Stimulated activated CD4-positive, alpha-beta T cell treated with anti-CD3 and anti-CD28 coated beads, Interleukin-12 subunit alpha, Interleukin-12 subunit beta, amount 100 ng/mL, for 24 hours (primary cell): ENCODE measurements at regions not wholly inside any gene's neighbourhood (a gene's known extent, or its start where the extent isn't known, plus 50 kb on each side); places are given as distances from the start of the nearest gene placed in this dataset.
"Not testable (repeated sequence)": the region's sequence is repeated elsewhere in the genome, so short reads cannot be mapped to it uniquely, and the experiment has no call there.

Experiments used
- DNase-seq, 2 experiments: peaks; one replicate each; pipeline ENCODE4 v3.0.0-alpha.2; 2020; ENCODE audit warnings: low read depth in 2 of 2

DNA sequence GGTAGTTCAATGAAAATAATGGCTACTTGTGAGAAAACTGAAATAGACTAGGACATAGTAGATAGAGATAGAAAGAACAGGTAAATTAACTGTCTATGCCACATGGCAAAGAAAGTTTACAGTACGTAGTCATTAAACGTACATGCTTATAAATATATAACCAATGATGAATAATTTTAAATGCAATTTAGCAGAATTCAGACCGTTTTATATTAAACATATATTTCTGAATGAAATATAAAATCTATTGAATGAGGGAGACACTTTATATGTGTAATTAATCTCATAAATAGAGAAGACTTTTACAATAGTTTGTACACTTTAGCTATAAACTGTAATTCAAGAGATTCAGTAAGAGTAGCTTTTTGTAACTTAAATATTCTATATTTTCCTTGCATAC is 124.4 kb upstream of the VPREB1 start:
- no peak for DNase-seq

DNA sequence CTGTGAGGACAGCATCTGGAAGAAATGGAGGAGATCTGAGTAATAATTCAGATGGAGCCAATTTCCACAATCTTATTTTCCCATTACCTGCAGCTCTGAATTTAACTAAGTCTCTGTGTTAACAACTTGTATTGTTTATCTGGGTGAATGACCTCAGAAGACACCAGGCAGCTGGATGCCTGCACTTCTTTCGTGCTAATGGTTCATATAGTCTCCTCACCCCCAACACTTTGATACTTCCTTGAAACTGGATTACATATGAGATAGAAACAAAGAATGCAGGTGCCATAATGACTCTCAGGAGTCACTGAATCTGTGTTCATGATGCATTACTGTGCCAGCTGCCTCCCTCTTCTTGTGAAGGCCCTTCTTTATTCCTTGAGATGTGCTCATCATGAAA is 125.6 kb upstream of the VPREB1 start:
- DNase-seq: no peak

- not testable (repeated sequence) for DNase-seq
These were observed 126.6 kb upstream of the VPREB1 start for GRCh38 chr22:22117864-22118544.

GRCh38 chr22:22116997-22117770 is 127.4 kb upstream of the VPREB1 start:
- not testable (repeated sequence) for DNase-seq

DNA sequence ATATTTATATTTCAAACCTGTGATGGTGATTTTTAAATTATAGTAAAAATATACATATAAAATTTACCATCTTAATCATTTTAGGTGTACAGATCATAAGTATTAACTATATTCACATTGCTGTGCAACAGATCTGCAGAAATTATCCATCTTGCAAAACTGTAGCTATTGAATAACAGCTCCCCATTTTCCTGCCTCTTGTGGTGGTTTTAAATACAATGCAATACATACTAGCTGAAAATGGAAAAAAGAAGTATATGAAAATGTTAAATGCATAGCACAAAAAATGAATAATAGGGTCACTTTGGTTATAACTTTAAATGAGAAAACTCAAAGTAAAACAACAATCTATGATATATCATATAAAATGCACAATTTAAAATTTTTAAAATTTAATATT is 130.9 kb upstream of the VPREB1 start:
- no peak for DNase-seq

GRCh38 chr22:22112533-22113294 is 130.1 kb upstream of the TOP3B start:
- DNase-seq: no peak

GRCh38 chr22:22111983-22112382 is 129.4 kb upstream of the TOP3B start:
- no peak for DNase-seq

DNA sequence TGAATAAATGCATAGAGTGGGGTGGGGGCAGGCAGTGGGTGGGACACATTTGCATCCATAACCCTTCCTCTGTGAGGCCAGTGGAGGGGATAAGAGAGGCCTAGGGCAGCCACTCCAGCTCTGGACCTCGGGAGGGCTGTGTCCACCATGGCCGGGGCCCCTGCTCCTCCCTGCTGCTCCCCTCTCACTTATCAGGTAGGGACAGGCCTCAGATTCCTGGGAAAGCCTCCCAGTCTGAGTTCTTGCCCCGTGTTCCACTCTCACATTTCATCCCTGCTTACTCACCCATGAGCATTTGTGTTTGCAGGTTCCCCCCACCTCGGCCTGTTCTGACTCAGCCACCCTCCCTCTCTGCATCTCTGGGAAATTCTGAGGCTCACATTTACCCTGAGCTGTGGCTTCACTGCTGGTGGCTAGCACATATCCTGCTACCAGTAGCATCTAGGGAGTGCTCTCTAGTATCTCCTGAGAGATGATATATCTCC is 128.7 kb upstream of the TOP3B start:
- DNase-seq: peak in 1 of 2 experiments; percentile 29

DNA sequence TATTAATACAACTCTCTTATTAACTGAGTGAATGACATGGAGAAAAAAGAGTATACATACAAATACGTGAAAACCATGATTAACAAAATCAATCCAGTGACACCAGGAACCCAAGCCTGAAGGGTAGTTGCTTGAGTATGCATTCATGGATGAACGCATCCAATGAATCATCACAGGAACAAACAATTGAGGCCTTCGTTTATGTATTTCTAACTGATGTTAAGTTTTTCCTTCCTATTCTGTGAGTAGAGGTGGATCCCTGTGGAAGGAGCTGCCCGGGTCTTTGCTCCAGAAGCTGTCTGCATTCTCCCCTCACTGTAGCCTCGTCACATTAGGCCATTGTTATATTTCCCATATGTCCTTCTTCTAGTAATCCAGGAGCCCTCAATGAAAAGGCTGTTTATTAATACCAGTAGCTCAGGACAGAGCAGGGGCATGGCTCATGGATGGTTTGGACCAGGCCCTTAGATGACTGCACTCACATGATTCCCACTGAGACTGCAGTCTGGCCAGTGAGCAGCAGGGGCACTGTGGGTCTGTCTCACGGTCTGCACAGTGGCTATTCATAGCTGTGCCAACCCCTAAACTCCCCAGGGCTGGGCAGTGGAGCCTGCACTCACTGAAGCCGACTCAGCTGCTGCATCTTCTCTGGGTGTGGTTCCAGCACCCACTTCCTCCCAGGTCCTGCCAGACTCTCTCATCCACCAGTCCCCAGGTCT is 128.1 kb upstream of the TOP3B start:
- DNase-seq: peak in 1 of 2 experiments; percentile 12

DNA sequence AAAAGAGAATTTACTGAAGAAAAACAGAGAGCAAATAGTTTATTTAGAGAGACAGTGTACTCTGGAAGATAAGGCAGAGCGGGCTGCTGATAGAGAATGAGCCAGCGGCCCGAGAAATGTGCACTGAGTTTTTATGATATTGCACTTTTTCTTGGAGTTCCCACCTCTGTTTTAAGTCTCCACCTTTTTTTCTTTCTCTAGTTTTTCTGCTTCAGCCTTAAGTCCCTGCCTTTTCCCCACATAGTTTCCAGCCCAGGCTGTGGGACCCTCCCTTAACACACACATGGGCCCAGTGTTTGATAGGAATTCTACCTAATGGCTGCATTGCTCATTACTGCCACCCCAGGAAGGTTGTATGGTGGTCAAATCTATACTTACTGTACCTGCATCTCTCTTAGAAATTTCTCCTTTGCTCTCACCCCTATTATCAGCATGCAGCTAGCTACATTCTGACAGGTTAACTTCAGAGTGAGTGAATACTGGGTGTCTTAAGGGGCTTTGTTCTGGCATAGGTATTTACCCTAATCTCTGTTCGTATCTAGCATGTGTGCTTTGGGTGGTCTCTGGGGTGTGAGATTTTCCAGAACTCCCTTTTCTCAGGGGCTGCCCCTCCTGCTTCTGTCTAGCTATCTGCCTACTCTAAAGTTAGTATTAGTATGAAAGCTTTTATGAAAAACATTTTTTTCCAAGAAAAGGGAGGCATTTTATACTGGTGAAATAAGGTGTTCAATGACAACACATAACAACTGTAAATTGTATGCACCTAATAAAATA is 127.3 kb upstream of the TOP3B start:
- no peak for DNase-seq

DNA sequence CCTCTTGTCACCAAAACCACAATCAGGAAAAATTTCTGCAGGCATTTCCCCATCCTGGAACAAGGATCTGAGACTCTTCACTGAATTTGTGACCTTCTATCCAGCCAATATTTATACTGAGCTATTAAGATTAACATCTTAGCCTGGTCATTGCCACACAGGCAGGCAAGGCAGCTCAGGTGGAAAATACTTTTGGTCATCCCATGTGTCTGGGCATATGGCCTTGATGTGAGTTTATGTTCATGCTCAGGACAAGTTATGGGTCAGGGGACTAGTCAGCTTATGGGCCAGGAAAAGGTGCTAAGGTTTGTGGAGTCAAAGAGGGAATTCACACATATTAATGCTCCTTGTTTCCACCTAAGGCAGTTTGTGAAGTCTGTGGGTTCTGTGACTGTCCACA is 124.3 kb upstream of the TOP3B start:
- no peak for DNase-seq

- no peak for DNase-seq
These were observed 122.8 kb upstream of the TOP3B start for GRCh38 chr22:22105364-22105763.

DNA sequence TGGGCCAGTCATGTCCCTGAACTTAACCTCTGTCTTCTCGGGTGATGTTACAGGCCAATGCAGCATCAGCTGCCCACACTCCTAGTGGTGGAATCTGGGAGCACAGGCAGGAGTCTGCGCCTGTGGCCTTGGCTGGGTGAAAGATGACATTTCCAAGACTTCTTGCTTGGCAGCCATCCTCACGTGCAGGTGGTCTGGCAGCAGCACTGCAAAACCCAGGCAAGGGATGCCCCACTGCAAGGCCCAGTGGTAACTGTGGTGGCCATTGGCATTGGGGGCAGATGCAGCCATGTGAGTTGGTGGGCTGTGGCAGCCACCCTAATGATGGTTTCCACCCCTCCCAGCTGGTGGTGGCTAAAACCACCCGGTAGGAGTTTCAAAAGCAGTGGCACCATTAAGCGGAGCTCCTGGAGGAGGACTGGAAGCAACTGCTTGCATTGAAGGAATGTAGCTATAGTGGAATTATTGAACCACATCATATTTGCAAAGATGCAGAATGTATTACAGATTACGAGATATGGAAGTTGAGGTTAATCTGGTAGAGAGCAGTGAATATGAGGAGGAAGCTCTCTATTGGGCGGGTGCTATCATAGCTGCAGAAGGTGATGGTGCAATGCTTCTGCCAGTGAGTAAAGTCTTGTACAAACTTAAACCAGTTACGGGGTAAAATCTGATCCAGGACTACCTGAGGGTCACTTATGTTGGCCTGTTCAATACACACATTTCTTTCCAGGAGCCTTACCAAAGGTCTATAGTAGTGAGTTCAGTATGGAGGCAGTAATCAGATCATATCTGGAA is 120.7 kb upstream of the TOP3B start:
- no peak for DNase-seq

- DNase-seq: no peak
These were observed 117.5 kb upstream of the TOP3B start for GRCh38 chr22:22099833-22100812.

DNA sequence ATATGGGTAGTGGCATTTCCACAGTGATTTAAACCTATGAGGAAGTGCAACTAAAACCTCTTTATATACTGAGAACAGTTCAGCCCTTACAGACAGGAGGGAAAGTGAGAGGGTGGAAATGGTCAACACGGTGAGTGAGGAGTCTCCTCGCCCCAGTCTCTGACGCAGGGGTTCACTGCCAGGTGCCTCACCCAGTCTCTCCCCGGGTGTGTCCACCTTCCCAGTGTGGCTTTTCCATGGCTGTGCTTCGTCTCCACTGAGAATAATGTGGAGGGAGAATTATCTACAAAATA is 116.6 kb upstream of the TOP3B start:
- no peak for DNase-seq

- DNase-seq: no peak
These were observed 116.0 kb upstream of the TOP3B start for GRCh38 chr22:22098457-22099193.

- DNase-seq: no peak
These were observed 115.2 kb upstream of the TOP3B start for GRCh38 chr22:22097727-22098228.

DNA sequence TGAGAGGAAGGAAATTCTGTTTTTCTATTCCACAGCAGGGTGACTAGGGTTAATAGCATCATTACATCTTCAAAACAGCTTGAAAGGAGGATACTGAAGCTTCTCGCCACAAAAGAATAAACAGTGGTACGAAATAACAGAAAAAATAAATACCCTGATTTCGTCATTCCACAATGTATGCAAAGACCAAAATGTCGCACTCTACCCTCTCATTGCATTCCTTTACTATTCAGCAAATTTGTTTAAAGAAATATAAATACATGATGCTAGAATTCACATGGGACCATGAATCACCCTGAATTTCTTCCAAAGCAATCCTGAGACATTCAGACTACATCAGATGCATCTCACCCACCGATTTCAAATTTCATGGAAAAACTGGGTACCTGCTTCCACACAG is 112.3 kb upstream of the TOP3B start:
- DNase-seq: no peak
